ENCODE measurements at regions not wholly inside any gene's neighbourhood (a gene's known extent, or its start where the extent isn't known, plus 50 kb on each side); places are given as distances from the start of the nearest gene placed in this dataset.

DNA sequence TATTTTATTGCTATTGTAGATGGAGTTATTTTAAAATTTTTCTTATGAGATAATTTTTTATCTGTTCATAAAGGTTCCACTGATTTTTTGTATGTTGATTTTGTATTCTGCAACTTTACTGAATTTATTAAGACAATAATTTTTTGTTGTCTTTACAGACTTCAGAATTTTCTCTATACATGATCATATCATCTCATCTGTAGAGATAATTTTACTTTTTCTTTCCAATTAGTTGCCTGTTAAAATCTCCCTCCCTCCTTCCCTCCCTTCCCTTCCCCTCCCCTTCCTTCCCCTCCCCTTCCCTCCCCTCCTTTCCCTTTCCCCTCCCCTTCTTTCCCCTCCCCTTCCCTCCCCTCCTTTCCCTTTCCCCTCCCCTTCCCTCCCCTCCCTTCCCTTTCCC is 378.1 kb downstream of the SOCS6 start:
- DNase-seq (no peak), ATAC-seq (no peak)
- Histone ChIP-seq H3K27ac (ENCODE audit: low read length) (no peak overlapping the region), H3K4me3 (ENCODE audit: low read length) (no peak overlapping the region), H3K4me1 (ENCODE audit: control insufficient read depth, insufficient read depth, low read length) (no peaks in the 10 kb centered on the region), H3K27me3 (ENCODE audit: control insufficient read depth, insufficient read depth) (no peaks in the 10 kb centered on the region), H3K9me3 (ENCODE audit: control insufficient read depth, low read length) (no peaks in the 10 kb centered on the region)
- intact Hi-C loops (cut with DNase I): no loop called here

DNA sequence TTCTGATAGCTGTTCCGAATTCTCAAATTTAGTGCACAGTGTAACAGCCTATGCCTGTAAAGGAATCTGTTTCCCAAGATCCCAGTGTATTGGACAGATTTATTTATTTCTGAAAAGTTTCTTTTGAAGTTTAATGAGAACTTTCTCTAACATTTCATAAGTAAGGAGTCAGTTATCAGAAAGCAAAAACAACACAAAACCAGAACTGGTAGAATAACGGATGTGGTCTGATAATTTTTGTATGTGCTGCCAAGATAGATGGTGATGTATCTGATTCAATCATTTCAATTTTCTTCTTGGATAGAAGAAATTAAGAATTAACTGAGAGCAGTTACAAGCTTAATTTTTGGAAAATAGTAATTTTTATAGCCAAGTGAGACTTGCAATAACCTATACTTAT is 374.3 kb downstream of the SOCS6 start:
- no peaks in the 10 kb centered on the region for H3K9me3 ChIP-seq (ENCODE audit: control insufficient read depth, low read length)
- ATAC-seq (no peak), DNase-seq (no peak)
- H3K27ac ChIP-seq (ENCODE audit: low read length): no peak overlapping the region
- H3K4me3 ChIP-seq (ENCODE audit: low read length): no peak overlapping the region
- WGBS: 35% methylated on average over 2 of the region's 2 CpGs
- intact Hi-C loops (cut with DNase I): no loop called here
- no peaks in the 10 kb centered on the region for H3K4me1 ChIP-seq (ENCODE audit: control insufficient read depth, insufficient read depth, low read length)
- H3K27me3 ChIP-seq (ENCODE audit: control insufficient read depth, insufficient read depth): no peaks in the 10 kb centered on the region

GRCh38 chr18:70662588-70662987 is 373.7 kb downstream of the SOCS6 start:
- no peaks in the 10 kb centered on the region for H3K9me3 ChIP-seq (ENCODE audit: control insufficient read depth, low read length)
- H3K27ac ChIP-seq (ENCODE audit: low read length): no peak overlapping the region
- intact Hi-C loops (cut with DNase I): no loop called here
- DNase-seq (no peak), ATAC-seq (no peak)
- no peak overlapping the region for H3K4me3 ChIP-seq (ENCODE audit: low read length)
- H3K27me3 ChIP-seq (ENCODE audit: control insufficient read depth, insufficient read depth): no peaks in the 10 kb centered on the region
- H3K4me1 ChIP-seq (ENCODE audit: control insufficient read depth, insufficient read depth, low read length): no peaks in the 10 kb centered on the region
- 82% methylated on average over 4 of the region's 4 CpGs for WGBS

- no peak overlapping the region for H3K4me3 ChIP-seq (ENCODE audit: low read length)
- ATAC-seq (peak; percentile 52 to 70), DNase-seq (peak in 2 of 3 donors; percentile 17 to 45)
- 26% methylated on average over 13 of the region's 13 CpGs for WGBS
- intact Hi-C loops (cut with DNase I): no loop called here
- H3K27ac ChIP-seq (ENCODE audit: low read length): no peak overlapping the region
- no peaks in the 10 kb centered on the region for H3K9me3 ChIP-seq (ENCODE audit: control insufficient read depth, low read length)
- no peaks in the 10 kb centered on the region for H3K4me1 ChIP-seq (ENCODE audit: control insufficient read depth, insufficient read depth, low read length)
- H3K27me3 ChIP-seq (ENCODE audit: control insufficient read depth, insufficient read depth): no peaks in the 10 kb centered on the region
These were observed 370.4 kb downstream of the SOCS6 start for GRCh38 chr18:70659036-70659925.

GRCh38 chr18:70653671-70654070 is 364.8 kb downstream of the SOCS6 start:
- no peak overlapping the region for H3K27ac ChIP-seq (ENCODE audit: low read length)
- H3K9me3 ChIP-seq (ENCODE audit: control insufficient read depth, low read length): no peaks in the 10 kb centered on the region
- no peak overlapping the region for H3K4me3 ChIP-seq (ENCODE audit: low read length)
- no peaks in the 10 kb centered on the region for H3K27me3 ChIP-seq (ENCODE audit: control insufficient read depth, insufficient read depth)
- H3K4me1 ChIP-seq (ENCODE audit: control insufficient read depth, insufficient read depth, low read length): no peaks in the 10 kb centered on the region
- DNase-seq: no peak
- no peak for ATAC-seq
- intact Hi-C loops (cut with DNase I): no loop called here

GRCh38 chr18:70650878-70651277 is 362.0 kb downstream of the SOCS6 start:
- WGBS: 88% methylated on average over 2 of the region's 2 CpGs
- Histone ChIP-seq H3K4me3 (ENCODE audit: low read length) (no peak overlapping the region), H3K27me3 (ENCODE audit: control insufficient read depth, insufficient read depth) (no peaks in the 10 kb centered on the region), H3K4me1 (ENCODE audit: control insufficient read depth, insufficient read depth, low read length) (no peaks in the 10 kb centered on the region), H3K27ac (ENCODE audit: low read length) (no peak overlapping the region), H3K9me3 (ENCODE audit: control insufficient read depth, low read length) (no peaks in the 10 kb centered on the region)
- DNase-seq (no peak), ATAC-seq (no peak)
- intact Hi-C loops (cut with DNase I): no loop called here

DNA sequence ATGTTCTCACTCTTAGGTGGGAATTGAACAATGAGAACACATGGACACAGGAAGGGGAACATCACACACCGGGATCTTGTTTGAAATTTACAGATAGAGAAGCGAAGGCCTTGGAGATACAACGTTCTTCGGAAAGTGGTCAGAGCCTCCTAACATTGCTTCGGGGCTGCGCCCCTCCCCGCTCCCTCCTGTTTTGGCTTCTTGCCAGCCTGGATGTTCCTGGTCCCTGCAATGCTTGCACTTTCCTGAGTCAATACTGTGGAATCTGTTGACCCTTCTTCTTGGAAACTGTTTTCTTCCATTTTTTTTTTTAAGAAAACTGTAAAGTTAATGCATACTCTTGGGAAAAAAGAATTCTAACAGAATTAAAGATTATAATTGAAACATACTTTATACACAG is 360.8 kb downstream of the SOCS6 start:
- intact Hi-C loops (cut with DNase I): no loop called here
- ATAC-seq (no peak), DNase-seq (no peak)
- no peaks in the 10 kb centered on the region for H3K27me3 ChIP-seq (ENCODE audit: control insufficient read depth, insufficient read depth)
- H3K4me1 ChIP-seq (ENCODE audit: control insufficient read depth, insufficient read depth, low read length): no peaks in the 10 kb centered on the region
- WGBS: 90% methylated on average over 7 of the region's 7 CpGs
- H3K9me3 ChIP-seq (ENCODE audit: control insufficient read depth, low read length): no peaks in the 10 kb centered on the region
- no peak overlapping the region for H3K4me3 ChIP-seq (ENCODE audit: low read length)
- no peak overlapping the region for H3K27ac ChIP-seq (ENCODE audit: low read length)

DNA sequence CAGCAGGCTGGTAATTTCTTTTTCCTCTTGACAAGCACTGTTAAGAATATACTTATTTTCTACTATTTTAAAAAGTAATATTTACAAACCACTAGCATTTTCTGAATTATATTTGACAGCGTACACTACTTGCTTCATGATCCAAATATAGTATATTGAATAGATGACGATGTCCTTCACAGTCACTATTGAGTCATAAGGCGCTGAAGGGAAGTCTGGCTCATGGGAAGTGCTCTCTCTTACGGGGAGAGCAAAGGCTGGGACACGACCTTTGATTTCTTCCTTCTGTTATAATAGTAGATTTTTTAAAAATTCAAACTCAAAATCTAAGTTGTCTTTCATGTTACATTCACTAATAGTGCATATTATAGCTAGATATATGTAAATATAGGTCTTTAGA is 357.1 kb downstream of the SOCS6 start:
- no peak for ATAC-seq
- WGBS: 62% methylated on average over 5 of the region's 5 CpGs
- H3K4me1 ChIP-seq (ENCODE audit: control insufficient read depth, insufficient read depth, low read length): no peaks in the 10 kb centered on the region
- H3K4me3 ChIP-seq (ENCODE audit: low read length): no peak overlapping the region
- H3K27ac ChIP-seq (ENCODE audit: low read length): no peak overlapping the region
- no peaks in the 10 kb centered on the region for H3K27me3 ChIP-seq (ENCODE audit: control insufficient read depth, insufficient read depth)
- no peak for DNase-seq
- H3K9me3 ChIP-seq (ENCODE audit: control insufficient read depth, low read length): no peaks in the 10 kb centered on the region
- intact Hi-C loops (cut with DNase I): no loop called here

DNA sequence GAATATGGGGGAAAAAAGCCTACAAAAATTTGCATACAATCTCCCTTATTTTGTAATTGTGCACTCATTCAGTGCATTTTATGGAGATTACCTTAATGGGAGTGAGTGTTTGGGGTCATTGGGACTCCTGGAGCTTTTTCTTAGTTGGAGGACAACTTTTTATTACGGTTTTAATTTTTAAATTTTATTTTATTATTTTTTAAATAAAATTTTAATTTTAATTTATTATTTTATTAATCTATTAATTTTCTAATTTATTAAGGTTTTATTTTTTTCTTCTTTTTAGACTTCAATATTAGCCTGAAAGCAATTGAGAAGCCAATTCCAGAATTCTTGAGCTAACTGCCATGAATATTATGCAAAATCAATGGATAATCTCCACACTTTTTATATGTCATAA is 355.0 kb downstream of the SOCS6 start:
- Histone ChIP-seq H3K9me3 (ENCODE audit: control insufficient read depth, low read length) (no peaks in the 10 kb centered on the region), H3K4me3 (ENCODE audit: low read length) (no peak overlapping the region), H3K27me3 (ENCODE audit: control insufficient read depth, insufficient read depth) (no peaks in the 10 kb centered on the region), H3K4me1 (ENCODE audit: control insufficient read depth, insufficient read depth, low read length) (no peaks in the 10 kb centered on the region), H3K27ac (ENCODE audit: low read length) (no peak overlapping the region)
- ATAC-seq (no peak), DNase-seq (no peak)
- WGBS: 47% methylated on average over 1 of the region's 1 CpG
- intact Hi-C loops (cut with DNase I): no loop called here

- H3K4me1 ChIP-seq (ENCODE audit: control insufficient read depth, insufficient read depth, low read length): no peaks in the 10 kb centered on the region
- intact Hi-C loops (cut with DNase I): no loop called here
- no peak for ATAC-seq
- no peak for DNase-seq
- H3K4me3 ChIP-seq (ENCODE audit: low read length): no peak overlapping the region
- H3K27ac ChIP-seq (ENCODE audit: low read length): no peak overlapping the region
- H3K27me3 ChIP-seq (ENCODE audit: control insufficient read depth, insufficient read depth): no peaks in the 10 kb centered on the region
- 58% methylated on average over 6 of the region's 6 CpGs for WGBS
- no peaks in the 10 kb centered on the region for H3K9me3 ChIP-seq (ENCODE audit: control insufficient read depth, low read length)
These were observed 352.4 kb downstream of the SOCS6 start for GRCh38 chr18:70641156-70641775.

- no peaks in the 10 kb centered on the region for H3K27me3 ChIP-seq (ENCODE audit: control insufficient read depth, insufficient read depth)
- no peaks in the 10 kb centered on the region for H3K4me1 ChIP-seq (ENCODE audit: control insufficient read depth, insufficient read depth, low read length)
- DNase-seq (no peak), ATAC-seq (no peak)
- no peak overlapping the region for H3K27ac ChIP-seq (ENCODE audit: low read length)
- intact Hi-C loops (cut with DNase I): no loop called here
- 57% methylated on average over 2 of the region's 2 CpGs for WGBS
- no peaks in the 10 kb centered on the region for H3K9me3 ChIP-seq (ENCODE audit: control insufficient read depth, low read length)
- H3K4me3 ChIP-seq (ENCODE audit: low read length): no peak overlapping the region
These were observed 351.6 kb downstream of the SOCS6 start for GRCh38 chr18:70640336-70640887.

Data from right cardiac atrium (tissue), 5 donors.